GM18867 (cell line): ENCODE measurements at regions not wholly inside any gene's neighbourhood (a gene's known extent, or its start where the extent isn't known, plus 50 kb on each side); places are given as distances from the start of the nearest gene placed in this dataset.

ENCODE experiments used
- ATAC-seq: cut with Tn5 transposase; IDR thresholded peaks from one replicate; pipeline ENCODE4 v1.9.1; 2021; ENCODE audit warnings: mild to moderate bottlenecking, moderate library complexity; ENCODE audit not compliant: unreplicated experiment

DNA sequence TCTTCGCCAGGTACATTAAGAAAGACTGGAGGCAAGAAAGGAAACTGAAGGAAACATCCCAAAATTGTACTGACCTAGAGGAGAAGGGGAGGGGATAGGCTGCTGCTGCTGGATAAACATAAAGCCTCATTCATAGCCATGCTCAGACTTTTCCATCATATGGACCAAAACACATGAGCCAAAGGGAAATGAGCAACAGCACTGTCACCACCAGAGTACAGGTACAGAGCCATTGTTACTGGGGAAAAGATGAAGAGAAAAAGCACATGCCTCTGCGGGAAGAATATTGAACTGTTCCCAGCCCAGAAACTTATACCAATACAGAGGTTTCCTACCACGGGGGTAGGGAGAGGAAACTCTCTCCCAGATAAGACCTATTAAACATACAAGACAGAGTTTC lies 861.9 kb downstream of the NTRK3 start:
- no peak for ATAC-seq

- ATAC-seq, result no peak
Measured at GRCh38 chr15:87387766-87388165, 868.8 kb downstream of the NTRK3 start.

DNA sequence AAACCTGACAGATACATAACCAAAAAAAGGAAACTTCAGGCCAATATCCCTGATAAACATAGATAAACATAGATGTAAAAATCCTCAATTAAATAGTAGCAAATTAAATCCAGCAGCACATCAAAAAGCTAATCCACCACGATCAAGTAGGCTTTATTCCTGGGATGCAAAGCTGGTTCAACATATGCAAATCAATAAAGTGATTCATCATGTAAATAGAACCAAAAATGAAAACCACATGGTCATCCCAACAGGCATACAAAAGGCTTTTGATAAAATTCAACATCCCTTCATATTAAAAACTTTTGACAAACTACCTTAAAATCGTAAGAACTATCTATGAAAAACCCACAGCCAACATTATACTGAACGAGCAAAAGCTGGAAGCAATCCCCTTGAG lies 882.2 kb downstream of the NTRK3 start:
- no peak for ATAC-seq

DNA sequence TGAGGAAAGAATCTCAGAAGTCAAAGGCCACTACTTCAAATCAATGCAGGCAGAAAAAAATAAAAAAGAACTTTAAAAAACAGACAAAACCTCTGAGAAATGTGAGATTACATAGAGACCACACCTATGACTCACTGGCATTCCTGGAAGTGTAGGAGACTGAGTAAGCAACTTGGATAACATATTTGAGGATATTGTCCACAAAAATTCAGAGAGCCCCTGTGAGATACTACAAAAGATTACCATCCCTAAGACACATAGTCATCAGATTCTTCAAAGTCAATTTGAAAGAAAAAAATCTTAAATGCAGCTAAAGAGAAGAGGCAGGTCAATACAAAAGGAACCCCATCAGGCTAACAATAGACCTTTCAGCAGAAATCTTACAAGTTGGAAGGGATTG lies 887.3 kb downstream of the NTRK3 start:
- ATAC-seq, result no peak

- no peak for ATAC-seq
Measured at GRCh38 chr15:87368511-87368910, 888.0 kb downstream of the NTRK3 start.

GRCh38 chr15:87365186-87365585 lies 891.4 kb downstream of the NTRK3 start:
- ATAC-seq, result no peak

DNA sequence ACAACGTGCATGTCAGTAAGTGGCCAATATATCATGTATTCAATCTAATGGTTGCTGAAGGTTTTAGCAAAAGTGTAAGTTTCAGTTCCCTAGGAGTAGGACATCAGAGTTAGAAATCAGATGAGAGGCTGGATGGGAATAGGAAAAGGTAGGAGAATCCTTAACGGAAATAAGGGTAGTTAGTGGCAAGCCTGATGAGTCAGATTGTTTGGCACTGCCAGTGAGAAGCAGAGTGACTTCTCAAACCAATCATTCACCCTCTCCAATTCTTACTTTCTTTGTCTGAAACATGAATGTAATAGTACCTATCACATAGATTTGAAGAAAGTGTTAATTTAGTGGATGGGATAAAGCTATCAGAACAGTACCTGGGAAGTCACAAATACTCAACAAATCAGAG lies 894.0 kb downstream of the NTRK3 start:
- ATAC-seq, result no peak

DNA sequence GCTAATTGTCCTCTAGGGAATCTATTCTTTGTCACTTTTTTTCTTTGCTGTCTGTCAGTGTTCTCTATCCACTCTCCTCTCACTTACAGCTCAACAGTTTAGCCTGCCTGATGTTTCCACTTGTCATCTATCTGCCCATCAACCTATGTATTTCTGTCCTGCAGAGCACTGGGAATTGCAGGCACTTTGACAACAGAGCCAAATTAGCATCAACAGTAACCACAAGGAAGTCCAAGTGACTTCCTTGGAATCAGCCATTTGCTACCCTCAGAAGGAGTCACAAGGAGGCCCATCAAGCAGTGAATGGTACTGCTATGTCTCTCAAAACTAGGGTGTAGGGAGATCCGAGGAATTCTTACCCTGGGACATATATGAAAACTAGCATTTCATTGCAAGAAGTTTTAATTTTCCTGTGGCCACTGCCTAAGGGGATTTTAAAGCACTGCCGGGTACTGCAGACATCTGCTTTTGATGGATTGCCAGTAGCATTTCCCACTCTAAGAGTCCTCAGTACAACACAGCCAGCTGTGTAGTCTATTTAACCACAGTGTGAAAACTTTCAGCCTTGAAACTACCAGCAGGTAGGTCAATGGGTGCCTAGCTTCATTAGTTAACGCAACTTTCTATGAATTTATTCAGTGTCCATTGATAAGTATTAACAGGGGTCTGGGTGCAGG lies 898.8 kb downstream of the NTRK3 start:
- no peak for ATAC-seq

GRCh38 chr15:87355946-87356345 lies 900.6 kb downstream of the NTRK3 start:
- ATAC-seq, result no peak

DNA sequence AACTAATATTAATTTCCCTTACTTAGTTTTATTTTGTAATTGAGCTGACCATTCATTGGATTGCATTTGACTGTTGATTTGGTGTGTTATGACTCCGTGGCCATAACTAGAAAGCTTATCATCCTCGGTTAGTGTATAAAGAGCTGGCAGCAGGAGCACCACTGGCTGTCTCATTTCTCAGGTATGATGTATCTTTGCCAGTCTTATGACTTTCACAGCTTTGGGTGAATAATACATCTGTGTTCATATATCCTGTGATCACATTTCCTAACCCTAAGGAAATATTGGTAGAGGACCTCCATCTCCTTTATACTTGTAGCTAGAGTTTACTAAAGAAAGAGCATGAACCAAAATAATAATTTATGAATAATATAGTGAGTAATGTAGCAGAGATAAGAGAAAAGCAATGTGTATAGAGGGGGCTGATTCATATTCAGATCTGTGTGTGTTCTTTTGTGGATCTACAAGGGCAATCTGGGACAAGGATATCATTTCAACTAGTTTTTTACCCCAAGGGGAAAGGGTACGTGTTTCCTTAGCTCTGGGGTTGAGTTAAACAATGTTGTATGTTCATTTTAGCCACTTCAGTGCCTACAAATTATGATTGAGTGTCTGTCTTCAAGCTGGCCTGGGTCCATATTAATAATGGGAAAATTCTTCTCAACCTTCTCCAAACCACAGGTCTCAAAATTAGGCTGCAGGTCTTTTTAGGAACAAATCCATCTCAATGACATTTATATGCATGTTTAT lies 901.7 kb downstream of the NTRK3 start:
- no peak for ATAC-seq

DNA sequence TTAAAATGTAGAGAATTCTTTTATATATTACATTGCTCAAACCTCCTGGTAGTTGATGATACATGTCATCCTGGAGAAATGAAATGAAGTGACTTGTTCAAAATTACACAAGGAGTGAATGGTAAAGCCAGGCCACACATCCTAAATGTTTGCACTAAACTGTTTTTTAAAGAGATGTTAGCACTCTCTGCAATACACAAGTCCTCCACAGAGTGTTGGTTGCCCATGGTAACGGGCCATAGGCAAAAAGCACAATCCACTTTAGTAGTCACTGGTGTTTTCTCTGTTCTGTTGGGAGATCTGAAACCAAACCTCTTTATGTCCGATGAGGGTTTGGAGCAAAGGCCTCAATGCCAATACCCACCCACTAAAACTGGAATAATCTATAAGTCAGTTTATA lies 907.4 kb downstream of the NTRK3 start:
- ATAC-seq, result no peak

- no peak for ATAC-seq
Measured at GRCh38 chr15:87348746-87349145, 907.8 kb downstream of the NTRK3 start.

GRCh38 chr15:87347806-87348515 lies 908.6 kb downstream of the NTRK3 start:
- ATAC-seq, result no peak

GRCh38 chr15:87345961-87346360 lies 910.6 kb downstream of the NTRK3 start:
- no peak for ATAC-seq

DNA sequence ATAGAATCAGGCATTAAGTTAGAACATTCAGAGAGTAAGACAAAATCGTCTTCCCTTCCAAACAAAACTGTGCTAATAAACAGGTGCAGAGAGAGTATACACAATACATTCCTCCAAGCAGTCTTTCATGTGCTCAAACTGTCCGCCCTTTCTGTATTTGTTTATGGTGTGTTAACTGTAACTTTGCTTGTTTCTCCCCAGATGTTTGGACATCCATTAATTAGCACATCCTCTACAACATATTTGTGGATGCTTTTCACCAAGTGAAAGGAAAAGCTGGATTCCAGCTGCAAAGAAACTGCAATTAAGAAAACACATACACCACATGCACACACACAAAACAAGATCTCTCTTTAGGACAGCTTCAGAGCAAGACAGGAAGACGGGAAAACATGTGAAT lies 912.6 kb downstream of the NTRK3 start:
- no peak for ATAC-seq

- no peak for ATAC-seq
Measured at GRCh38 chr15:87340370-87340769, 916.2 kb downstream of the NTRK3 start.

DNA sequence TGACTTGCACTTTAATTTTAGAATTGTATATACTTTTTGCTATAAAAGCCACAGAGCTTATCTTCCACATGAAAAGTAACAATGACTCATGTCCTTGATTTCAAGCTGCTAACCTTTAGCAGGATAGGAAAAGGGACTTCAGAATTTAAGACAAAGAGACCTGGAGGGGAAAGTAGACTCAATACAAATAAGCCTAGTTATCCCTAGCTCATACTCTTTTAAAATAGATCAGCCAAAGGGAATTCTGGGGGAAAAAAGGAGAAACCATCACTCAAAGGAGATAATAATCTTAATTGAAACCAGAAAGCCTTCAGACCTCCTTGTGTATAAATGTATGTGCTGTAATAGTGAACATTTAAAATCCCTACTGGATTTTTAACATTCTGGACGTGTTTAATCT lies 930.3 kb downstream of the NTRK3 start:
- ATAC-seq, result no peak

DNA sequence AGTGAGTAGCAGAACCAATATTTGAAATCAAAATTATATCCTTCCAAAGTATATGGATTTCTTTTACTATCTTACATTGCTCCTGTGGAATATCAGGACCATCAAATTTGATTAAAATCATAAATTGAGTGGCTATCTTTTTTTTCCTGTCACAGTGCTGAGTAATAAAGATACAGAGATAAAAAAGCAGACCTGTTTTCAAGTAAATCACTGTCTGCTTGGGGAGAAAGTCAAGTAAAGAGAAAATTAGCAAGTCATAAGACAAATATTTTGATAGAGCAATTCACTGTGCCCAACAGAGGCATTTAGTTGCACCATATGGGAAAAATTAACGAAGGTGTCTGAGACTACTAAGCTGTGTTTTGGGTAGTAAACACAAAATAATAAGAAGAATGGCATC lies 933.7 kb downstream of the NTRK3 start:
- ATAC-seq, result no peak

- ATAC-seq, result no peak
Measured at GRCh38 chr15:87322265-87322664, 934.3 kb downstream of the NTRK3 start.

DNA sequence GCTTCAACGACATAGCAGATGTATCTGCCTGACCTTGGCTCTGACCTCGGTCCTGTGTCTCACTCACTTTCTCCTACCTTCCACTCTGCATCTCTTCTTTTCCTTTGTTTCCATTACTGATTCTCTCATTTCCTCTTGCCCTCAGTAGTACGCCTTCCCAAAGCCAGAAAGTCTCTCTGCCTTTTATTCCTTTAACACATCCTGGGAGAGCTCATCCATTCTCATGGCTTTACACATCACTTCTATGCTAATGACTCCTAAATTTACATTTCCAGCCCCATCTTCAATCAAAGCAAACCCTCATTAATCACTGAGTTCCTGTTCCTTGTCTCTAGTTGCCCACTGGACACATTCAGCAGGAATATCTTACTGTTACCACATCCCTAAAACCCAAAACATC lies 938.6 kb downstream of the NTRK3 start:
- no peak for ATAC-seq

- no peak for ATAC-seq
Measured at GRCh38 chr15:87312221-87312620, 944.3 kb downstream of the NTRK3 start.

DNA sequence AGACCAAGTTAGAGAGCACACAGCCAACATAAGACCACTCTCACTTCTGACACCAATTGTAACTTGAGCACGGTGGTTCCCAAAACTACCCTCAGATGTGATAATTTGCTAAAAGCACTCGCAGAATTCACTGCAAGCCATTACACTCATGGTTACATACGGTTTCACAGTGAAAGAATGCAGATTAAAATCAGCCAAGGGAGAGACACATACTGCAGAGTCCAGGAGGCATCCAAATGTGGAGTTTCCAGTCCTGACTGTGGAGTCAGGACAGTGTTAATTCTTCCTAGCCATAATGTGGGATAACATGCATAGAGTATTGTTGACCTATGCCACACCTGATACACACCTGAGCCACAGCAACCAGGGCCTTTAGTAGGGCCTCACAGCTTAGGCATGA lies 956.4 kb downstream of the NTRK3 start:
- ATAC-seq, result no peak
